H1 (cell line): ENCODE measurements at regions not wholly inside any gene's neighbourhood (a gene's known extent, or its start where the extent isn't known, plus 50 kb on each side); places are given as distances from the start of the nearest gene placed in this dataset.

Experiments used
- CREB1 ChIP-seq: IDR thresholded peaks from 2 replicates; pipeline ENCODE4 v1.6.1; 2012; ENCODE audit warnings: inconsistent platforms
- CTCF ChIP-seq, 3 experiments: IDR thresholded peaks; 1 replicate in 2 of 3; 2 replicates in 1 of 3; pipeline versions ENCODE4 v1.5.1 to v1.6.1; 2011; ENCODE audit warnings: low read length in 3 of 3, mild to moderate bottlenecking in 3 of 3, inconsistent platforms in 2 of 3, low read depth in 1 of 3, moderate library complexity in 1 of 3; ENCODE audit not compliant: insufficient read depth in 1 of 3; ENCODE audit errors: control extremely low read depth in 1 of 3
- EZH2 ChIP-seq: fragments of 200-600 bp; sonication (generic); IDR thresholded peaks from 2 replicates; pipeline ENCODE4 v1.7.1; 2012; ENCODE audit warnings: low read depth, mild to moderate bottlenecking, moderate library complexity, low read length, inconsistent platforms; ENCODE audit not compliant: severe bottlenecking
- RXRA ChIP-seq: IDR thresholded peaks from 2 replicates; pipeline ENCODE4 v1.6.1; 2011; ENCODE audit warnings: low read depth, mild to moderate bottlenecking, low read length, moderate library complexity; ENCODE audit not compliant: insufficient read depth

DNA sequence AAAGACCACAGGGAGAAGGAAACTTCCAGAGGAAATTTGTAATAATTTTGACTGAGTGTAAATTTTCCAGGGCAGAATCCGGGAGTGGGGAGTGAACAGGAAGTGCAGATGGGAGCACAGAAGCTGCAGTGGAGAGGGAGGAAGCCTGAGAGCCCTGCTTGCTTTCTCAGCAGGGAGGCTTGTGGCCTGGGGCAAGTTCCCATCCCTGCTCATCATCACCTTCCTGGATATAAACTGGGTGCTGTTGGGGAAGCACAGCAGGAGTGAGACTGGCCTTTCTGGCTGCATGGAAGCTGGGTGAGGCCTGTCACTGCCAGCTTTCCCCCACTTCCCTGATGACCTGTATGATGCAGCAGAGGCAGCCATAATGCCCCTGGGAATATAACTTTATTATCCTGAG is 532.9 kb downstream of the SLITRK6 start:
- TF ChIP-seq CTCF (IDR thresholded peaks at IDR 0.05; ENCODE audit: control extremely low read depth in 1 of 3, insufficient read depth in 1 of 3, low read depth in 1 of 3, low read length in 3 of 3): no peak
- no peak for TF ChIP-seq CREB1
- TF ChIP-seq RXRA: no peak
- no peak for TF ChIP-seq EZH2
